ENCODE measurements at regions not wholly inside any gene's neighbourhood (a gene's known extent, or its start where the extent isn't known, plus 50 kb on each side); places are given as distances from the start of the nearest gene placed in this dataset.

DNA sequence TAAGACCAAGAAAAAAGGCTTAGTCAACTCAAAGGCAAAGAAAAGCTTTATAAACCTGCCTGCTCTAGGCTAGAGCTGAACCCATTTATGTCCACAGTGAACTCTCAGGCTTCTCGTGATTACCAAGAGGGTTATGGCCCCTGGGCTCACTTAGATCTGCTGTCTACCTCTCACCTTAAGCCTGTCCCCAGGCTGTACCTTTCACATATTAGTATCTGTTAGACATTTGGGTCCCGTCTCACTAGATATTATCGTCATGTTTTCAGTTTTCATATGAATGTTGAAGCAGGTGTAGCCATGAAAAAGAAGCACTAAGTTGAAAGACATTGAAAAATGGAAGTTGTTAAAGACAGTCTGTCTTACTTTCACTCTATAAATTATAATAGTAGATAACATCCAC, 75.2 kb upstream of the COX7C start:
- intact Hi-C loops (cut with micrococcal nuclease; ENCODE audit: unreplicated experiment): no loop called here
- TF ChIP-seq, protein P1, sequence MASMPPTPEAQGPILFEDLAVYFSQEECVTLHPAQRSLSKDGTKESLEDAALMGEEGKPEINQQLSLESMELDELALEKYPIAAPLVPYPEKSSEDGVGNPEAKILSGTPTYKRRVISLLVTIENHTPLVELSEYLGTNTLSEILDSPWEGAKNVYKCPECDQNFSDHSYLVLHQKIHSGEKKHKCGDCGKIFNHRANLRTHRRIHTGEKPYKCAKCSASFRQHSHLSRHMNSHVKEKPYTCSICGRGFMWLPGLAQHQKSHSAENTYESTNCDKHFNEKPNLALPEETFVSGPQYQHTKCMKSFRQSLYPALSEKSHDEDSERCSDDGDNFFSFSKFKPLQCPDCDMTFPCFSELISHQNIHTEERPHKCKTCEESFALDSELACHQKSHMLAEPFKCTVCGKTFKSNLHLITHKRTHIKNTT (CRISPR knock-in tag; IDR thresholded peaks at IDR 0.05): no peak
- TF ChIP-seq TP53 (CRISPR knock-in tag; conservative IDR thresholded peaks at IDR 0.05): no peak
- BruUV-seq (replicated peaks): no TSS peak
- POLR2A ChIA-PET: no interaction called here
- H3K9me3 ChIP-seq (ENCODE audit: low read length): no peaks in the 10 kb centered on the region
- 7% methylated on average over 3 of the region's 3 CpGs for WGBS (ENCODE audit: low lambda C conversion rate)
- FAIRE-seq (no peak), ATAC-seq (no peak), DNase-seq (ENCODE audit: low spot score) (no peak)
- H3K36me3 ChIP-seq (replicated peaks in 1 of 2; ENCODE audit: control insufficient read depth in 1 of 2, insufficient read depth in 2 of 2, low read length in 2 of 2): no peaks in the 10 kb centered on the region
- no peaks in the 10 kb centered on the region for H4K20me1 ChIP-seq (ENCODE audit: insufficient read depth, low read length)
- no peak overlapping the region for H3K9ac ChIP-seq (ENCODE audit: insufficient read depth, low read depth, low read length)
- no peak overlapping the region for H2AFZ ChIP-seq (ENCODE audit: low read length)
- no peak overlapping the region for H3K4me3 ChIP-seq (replicated peaks in 1 of 3; ENCODE audit: insufficient read depth in 1 of 3, low read depth in 2 of 3, low read length in 3 of 3)
- H3K4me1 ChIP-seq (ENCODE audit: insufficient read depth, low read length): no peaks in the 10 kb centered on the region
- H3K4me2 ChIP-seq (ENCODE audit: low read depth, low read length): no peak overlapping the region
- in situ Hi-C loops (cut with HindIII; ENCODE audit: extremely low pct_ligation_motif_present, low pct_unique_long_range_greater_than_20kb): no loop called here
- H3K27ac ChIP-seq (ENCODE audit: extremely low read length, insufficient read depth, low read length): no peak overlapping the region
- no peaks in the 10 kb centered on the region for H3K79me2 ChIP-seq (ENCODE audit: insufficient read depth, low read length)
- CTCF ChIA-PET (ENCODE audit: low intra/inter-chr PET ratio, low total read pairs): no interaction called here
- H3K27me3 ChIP-seq (ENCODE audit: control insufficient read depth in 1 of 2, insufficient read depth in 2 of 2, low read length in 2 of 2): no peaks in the 10 kb centered on the region

DNA sequence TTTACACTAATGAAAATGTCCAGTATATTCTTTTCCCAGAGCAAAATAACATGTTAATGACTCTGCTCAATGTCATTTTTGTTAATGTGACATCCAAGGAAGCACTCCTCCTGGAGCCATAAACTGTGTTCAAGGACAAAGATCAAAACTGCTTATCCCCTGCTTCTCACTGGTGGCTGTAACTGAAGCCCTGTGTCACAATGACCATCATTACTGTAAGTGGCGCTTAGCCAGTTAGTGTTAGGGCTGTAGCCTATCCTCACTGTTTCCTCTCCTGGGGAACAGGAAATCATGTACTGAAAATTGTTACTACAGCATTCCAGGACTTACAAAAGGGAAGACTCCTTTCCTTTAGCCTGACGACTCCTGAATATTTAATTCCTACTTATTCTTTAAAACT, 71.7 kb upstream of the COX7C start:
- Histone ChIP-seq H3K79me2 (ENCODE audit: insufficient read depth, low read length) (no peaks in the 10 kb centered on the region), H3K4me3 (replicated peaks in 1 of 3; ENCODE audit: insufficient read depth in 1 of 3, low read depth in 2 of 3, low read length in 3 of 3) (no peak overlapping the region), H3K27ac (ENCODE audit: extremely low read length, insufficient read depth, low read length) (no peak overlapping the region), H4K20me1 (ENCODE audit: insufficient read depth, low read length) (no peaks in the 10 kb centered on the region), H3K9ac (ENCODE audit: insufficient read depth, low read depth, low read length) (no peak overlapping the region), H3K4me2 (ENCODE audit: low read depth, low read length) (no peak overlapping the region), H3K27me3 (ENCODE audit: control insufficient read depth in 1 of 2, insufficient read depth in 2 of 2, low read length in 2 of 2) (no peaks in the 10 kb centered on the region), H3K4me1 (ENCODE audit: insufficient read depth, low read length) (no peaks in the 10 kb centered on the region), H3K9me3 (ENCODE audit: low read length) (no peaks in the 10 kb centered on the region), H3K36me3 (replicated peaks in 1 of 2; ENCODE audit: control insufficient read depth in 1 of 2, insufficient read depth in 2 of 2, low read length in 2 of 2) (no peaks in the 10 kb centered on the region), H2AFZ (ENCODE audit: low read length) (no peak overlapping the region)
- WGBS (ENCODE audit: low lambda C conversion rate): 6% methylated on average over 2 of the region's 2 CpGs
- ChIA-PET CTCF (ENCODE audit: low intra/inter-chr PET ratio, low total read pairs) (no interaction called here), POLR2A (no interaction called here)
- ATAC-seq (no peak), DNase-seq (ENCODE audit: low spot score) (no peak), FAIRE-seq (no peak)
- intact Hi-C loops (cut with micrococcal nuclease; ENCODE audit: unreplicated experiment) (no loop called here), in situ Hi-C loops (cut with HindIII; ENCODE audit: extremely low pct_ligation_motif_present, low pct_unique_long_range_greater_than_20kb) (no loop called here)
- no TSS peak for BruUV-seq (replicated peaks)
- no peak for TF ChIP-seq HDAC6 (IDR thresholded peaks at IDR 0.05; ENCODE audit: low read depth, low read length)
- TF ChIP-seq ZBTB3 (CRISPR knock-in tag; IDR thresholded peaks at IDR 0.05; ENCODE audit: borderline replicate concordance, low read depth): no peak
- TF ChIP-seq JUNB (CRISPR knock-in tag; IDR thresholded peaks at IDR 0.05; ENCODE audit: borderline replicate concordance): no peak
- no peak for TF ChIP-seq ZNF879 (CRISPR knock-in tag; IDR thresholded peaks at IDR 0.05)
- no peak for TF ChIP-seq ZNF629 (CRISPR knock-in tag; conservative IDR thresholded peaks at IDR 0.05)
- TF ChIP-seq, protein P2, sequence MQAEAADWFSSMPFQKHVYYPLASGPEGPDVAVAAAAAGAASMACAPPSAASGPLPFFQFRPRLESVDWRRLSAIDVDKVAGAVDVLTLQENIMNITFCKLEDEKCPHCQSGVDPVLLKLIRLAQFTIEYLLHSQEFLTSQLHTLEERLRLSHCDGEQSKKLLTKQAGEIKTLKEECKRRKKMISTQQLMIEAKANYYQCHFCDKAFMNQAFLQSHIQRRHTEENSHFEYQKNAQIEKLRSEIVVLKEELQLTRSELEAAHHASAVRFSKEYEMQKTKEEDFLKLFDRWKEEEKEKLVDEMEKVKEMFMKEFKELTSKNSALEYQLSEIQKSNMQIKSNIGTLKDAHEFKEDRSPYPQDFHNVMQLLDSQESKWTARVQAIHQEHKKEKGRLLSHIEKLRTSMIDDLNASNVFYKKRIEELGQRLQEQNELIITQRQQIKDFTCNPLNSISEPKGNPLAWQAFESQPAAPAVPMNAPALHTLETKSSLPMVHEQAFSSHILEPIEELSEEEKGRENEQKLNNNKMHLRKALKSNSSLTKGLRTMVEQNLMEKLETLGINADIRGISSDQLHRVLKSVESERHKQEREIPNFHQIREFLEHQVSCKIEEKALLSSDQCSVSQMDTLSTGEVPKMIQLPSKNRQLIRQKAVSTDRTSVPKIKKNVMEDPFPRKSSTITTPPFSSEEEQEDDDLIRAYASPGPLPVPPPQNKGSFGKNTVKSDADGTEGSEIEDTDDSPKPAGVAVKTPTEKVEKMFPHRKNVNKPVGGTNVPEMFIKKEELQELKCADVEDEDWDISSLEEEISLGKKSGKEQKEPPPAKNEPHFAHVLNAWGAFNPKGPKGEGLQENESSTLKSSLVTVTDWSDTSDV (CRISPR knock-in tag; IDR thresholded peaks at IDR 0.05): no peak
- TF ChIP-seq REXO4 (CRISPR knock-in tag; IDR thresholded peaks at IDR 0.05; ENCODE audit: borderline replicate concordance): no peak
- TF ChIP-seq, protein P3, sequence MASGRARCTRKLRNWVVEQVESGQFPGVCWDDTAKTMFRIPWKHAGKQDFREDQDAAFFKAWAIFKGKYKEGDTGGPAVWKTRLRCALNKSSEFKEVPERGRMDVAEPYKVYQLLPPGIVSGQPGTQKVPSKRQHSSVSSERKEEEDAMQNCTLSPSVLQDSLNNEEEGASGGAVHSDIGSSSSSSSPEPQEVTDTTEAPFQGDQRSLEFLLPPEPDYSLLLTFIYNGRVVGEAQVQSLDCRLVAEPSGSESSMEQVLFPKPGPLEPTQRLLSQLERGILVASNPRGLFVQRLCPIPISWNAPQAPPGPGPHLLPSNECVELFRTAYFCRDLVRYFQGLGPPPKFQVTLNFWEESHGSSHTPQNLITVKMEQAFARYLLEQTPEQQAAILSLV (CRISPR knock-in tag; IDR thresholded peaks at IDR 0.05; ENCODE audit: borderline replicate concordance): no peak
- TF ChIP-seq ZNF556 (CRISPR knock-in tag; IDR thresholded peaks at IDR 0.05; ENCODE audit: borderline replicate concordance): no peak
- TF ChIP-seq ZSCAN29 (CRISPR knock-in tag; conservative IDR thresholded peaks at IDR 0.05): no peak
- TF ChIP-seq ZNF674 (CRISPR knock-in tag; IDR thresholded peaks at IDR 0.05; ENCODE audit: low read depth): no peak

All from HepG2 (cell line).